ENCODE measurements at regions not wholly inside any gene's neighbourhood (a gene's known extent, or its start where the extent isn't known, plus 50 kb on each side); places are given as distances from the start of the nearest gene placed in this dataset.

DNA sequence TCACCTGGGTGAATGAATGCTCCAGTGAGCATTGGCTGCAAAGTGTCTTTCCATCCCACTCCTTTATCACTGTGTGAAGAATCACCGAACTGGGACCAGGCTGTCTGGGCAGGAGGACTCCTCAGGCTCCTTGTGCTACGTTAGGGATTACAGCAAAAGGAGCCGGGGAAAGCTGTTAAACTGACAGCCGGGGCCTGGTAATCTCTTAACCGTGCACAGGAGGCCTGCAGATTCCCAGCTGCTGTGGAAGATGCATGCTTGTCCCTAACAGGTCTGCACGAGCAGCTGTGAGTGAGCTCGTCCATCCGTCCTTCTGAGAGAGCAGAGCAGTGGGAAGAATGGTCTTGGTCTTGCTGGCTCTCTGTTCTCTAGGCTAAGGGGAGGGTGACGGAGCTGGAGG, 231.5 kb downstream of the AACS start:
- peaks cover 17% of the 10 kb centered on the region for H3K4me1 Mint-ChIP-seq
- Histone ChIP-seq H3K4me3 (no peak overlapping the region), H3K79me2 (replicated peaks; ENCODE audit: insufficient read depth) (peaks cover 13% of the 10 kb centered on the region; the same call in 1 of the 2 replicates), H4K20me1 (replicated peaks; ENCODE audit: insufficient read depth) (peaks cover 7% of the 10 kb centered on the region), H3F3A (replicated peaks; ENCODE audit: low read depth) (no peaks in the 10 kb centered on the region), H3K4me1 (ENCODE audit: insufficient read depth) (peaks cover 6% of the 10 kb centered on the region), H2AFZ (no peak overlapping the region), H3K27me3 (ENCODE audit: insufficient read depth) (no peaks in the 10 kb centered on the region), H3K36me3 (ENCODE audit: insufficient read depth) (no peaks in the 10 kb centered on the region), H3K9me2 (ENCODE audit: insufficient read depth) (no peaks in the 10 kb centered on the region), H3K27ac (ENCODE audit: low read depth) (no peak overlapping the region), H3K4me2 (no peak overlapping the region)
- H3K4me3 Mint-ChIP-seq: no peak overlapping the region
- ATAC-seq: no peak
- H3K36me3 Mint-ChIP-seq (ENCODE audit: low read depth): peaks cover 35% of the 10 kb centered on the region
- H3K27me3 Mint-ChIP-seq (ENCODE audit: insufficient read depth, low read depth, poor library complexity): peaks cover 16% of the 10 kb centered on the region
- peaks cover 3% of the 10 kb centered on the region; the same call in 1 of the 3 replicates for H3K9me3 Mint-ChIP-seq
- DNase-seq (ENCODE audit: low spot score): no peak
- H3K27ac Mint-ChIP-seq: no peak overlapping the region
- TF ChIP-seq STAT1 (IDR thresholded peaks at IDR 0.05; ENCODE audit: unreplicated experiment): no peak
- TF ChIP-seq, protein P1, sequence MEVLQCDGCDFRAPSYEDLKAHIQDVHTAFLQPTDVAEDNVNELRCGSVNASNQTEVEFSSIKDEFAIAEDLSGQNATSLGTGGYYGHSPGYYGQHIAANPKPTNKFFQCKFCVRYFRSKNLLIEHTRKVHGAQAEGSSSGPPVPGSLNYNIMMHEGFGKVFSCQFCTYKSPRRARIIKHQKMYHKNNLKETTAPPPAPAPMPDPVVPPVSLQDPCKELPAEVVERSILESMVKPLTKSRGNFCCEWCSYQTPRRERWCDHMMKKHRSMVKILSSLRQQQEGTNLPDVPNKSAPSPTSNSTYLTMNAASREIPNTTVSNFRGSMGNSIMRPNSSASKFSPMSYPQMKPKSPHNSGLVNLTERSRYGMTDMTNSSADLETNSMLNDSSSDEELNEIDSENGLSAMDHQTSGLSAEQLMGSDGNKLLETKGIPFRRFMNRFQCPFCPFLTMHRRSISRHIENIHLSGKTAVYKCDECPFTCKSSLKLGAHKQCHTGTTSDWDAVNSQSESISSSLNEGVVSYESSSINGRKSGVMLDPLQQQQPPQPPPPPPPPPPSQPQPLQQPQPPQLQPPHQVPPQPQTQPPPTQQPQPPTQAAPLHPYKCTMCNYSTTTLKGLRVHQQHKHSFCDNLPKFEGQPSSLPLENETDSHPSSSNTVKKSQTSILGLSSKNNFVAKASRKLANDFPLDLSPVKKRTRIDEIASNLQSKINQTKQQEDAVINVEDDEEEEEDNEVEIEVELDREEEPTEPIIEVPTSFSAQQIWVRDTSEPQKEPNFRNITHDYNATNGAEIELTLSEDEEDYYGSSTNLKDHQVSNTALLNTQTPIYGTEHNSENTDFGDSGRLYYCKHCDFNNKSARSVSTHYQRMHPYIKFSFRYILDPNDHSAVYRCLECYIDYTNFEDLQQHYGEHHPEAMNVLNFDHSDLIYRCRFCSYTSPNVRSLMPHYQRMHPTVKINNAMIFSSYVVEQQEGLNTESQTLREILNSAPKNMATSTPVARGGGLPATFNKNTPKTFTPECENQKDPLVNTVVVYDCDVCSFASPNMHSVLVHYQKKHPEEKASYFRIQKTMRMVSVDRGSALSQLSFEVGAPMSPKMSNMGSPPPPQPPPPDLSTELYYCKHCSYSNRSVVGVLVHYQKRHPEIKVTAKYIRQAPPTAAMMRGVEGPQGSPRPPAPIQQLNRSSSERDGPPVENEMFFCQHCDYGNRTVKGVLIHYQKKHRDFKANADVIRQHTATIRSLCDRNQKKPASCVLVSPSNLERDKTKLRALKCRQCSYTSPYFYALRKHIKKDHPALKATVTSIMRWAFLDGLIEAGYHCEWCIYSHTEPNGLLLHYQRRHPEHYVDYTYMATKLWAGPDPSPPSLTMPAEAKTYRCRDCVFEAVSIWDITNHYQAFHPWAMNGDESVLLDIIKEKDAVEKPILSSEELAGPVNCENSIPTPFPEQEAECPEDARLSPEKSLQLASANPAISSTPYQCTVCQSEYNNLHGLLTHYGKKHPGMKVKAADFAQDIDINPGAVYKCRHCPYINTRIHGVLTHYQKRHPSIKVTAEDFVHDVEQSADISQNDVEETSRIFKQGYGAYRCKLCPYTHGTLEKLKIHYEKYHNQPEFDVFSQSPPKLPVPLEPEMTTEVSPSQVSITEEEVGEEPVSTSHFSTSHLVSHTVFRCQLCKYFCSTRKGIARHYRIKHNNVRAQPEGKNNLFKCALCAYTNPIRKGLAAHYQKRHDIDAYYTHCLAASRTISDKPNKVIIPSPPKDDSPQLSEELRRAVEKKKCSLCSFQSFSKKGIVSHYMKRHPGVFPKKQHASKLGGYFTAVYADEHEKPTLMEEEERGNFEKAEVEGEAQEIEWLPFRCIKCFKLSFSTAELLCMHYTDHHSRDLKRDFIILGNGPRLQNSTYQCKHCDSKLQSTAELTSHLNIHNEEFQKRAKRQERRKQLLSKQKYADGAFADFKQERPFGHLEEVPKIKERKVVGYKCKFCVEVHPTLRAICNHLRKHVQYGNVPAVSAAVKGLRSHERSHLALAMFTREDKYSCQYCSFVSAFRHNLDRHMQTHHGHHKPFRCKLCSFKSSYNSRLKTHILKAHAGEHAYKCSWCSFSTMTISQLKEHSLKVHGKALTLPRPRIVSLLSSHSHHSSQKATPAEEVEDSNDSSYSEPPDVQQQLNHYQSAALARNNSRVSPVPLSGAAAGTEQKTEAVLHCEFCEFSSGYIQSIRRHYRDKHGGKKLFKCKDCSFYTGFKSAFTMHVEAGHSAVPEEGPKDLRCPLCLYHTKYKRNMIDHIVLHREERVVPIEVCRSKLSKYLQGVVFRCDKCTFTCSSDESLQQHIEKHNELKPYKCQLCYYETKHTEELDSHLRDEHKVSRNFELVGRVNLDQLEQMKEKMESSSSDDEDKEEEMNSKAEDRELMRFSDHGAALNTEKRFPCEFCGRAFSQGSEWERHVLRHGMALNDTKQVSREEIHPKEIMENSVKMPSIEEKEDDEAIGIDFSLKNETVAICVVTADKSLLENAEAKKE (CRISPR knock-in tag; IDR thresholded peaks at IDR 0.05): no peak
- no peak for TF ChIP-seq ZNF114 (CRISPR knock-in tag; IDR thresholded peaks at IDR 0.05)
- no peak for TF ChIP-seq ZNF331 (CRISPR knock-in tag; IDR thresholded peaks at IDR 0.05; ENCODE audit: low read depth)
- TF ChIP-seq EZH2 (IDR thresholded peaks at IDR 0.05; ENCODE audit: low read depth, unreplicated experiment): no peak
- TF ChIP-seq, protein P2, sequence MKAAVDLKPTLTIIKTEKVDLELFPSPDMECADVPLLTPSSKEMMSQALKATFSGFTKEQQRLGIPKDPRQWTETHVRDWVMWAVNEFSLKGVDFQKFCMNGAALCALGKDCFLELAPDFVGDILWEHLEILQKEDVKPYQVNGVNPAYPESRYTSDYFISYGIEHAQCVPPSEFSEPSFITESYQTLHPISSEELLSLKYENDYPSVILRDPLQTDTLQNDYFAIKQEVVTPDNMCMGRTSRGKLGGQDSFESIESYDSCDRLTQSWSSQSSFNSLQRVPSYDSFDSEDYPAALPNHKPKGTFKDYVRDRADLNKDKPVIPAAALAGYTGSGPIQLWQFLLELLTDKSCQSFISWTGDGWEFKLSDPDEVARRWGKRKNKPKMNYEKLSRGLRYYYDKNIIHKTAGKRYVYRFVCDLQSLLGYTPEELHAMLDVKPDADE (IDR thresholded peaks at IDR 0.05): no peak
- TF ChIP-seq NANOG (IDR thresholded peaks at IDR 0.05; ENCODE audit: borderline replicate concordance): no peak
- no peak for TF ChIP-seq CREB1 (CRISPR knock-in tag; IDR thresholded peaks at IDR 0.05; ENCODE audit: low read depth)
- TF ChIP-seq EZH2phosphoT487 (IDR thresholded peaks at IDR 0.05; ENCODE audit: unreplicated experiment): no peak
- TF ChIP-seq, protein P3, sequence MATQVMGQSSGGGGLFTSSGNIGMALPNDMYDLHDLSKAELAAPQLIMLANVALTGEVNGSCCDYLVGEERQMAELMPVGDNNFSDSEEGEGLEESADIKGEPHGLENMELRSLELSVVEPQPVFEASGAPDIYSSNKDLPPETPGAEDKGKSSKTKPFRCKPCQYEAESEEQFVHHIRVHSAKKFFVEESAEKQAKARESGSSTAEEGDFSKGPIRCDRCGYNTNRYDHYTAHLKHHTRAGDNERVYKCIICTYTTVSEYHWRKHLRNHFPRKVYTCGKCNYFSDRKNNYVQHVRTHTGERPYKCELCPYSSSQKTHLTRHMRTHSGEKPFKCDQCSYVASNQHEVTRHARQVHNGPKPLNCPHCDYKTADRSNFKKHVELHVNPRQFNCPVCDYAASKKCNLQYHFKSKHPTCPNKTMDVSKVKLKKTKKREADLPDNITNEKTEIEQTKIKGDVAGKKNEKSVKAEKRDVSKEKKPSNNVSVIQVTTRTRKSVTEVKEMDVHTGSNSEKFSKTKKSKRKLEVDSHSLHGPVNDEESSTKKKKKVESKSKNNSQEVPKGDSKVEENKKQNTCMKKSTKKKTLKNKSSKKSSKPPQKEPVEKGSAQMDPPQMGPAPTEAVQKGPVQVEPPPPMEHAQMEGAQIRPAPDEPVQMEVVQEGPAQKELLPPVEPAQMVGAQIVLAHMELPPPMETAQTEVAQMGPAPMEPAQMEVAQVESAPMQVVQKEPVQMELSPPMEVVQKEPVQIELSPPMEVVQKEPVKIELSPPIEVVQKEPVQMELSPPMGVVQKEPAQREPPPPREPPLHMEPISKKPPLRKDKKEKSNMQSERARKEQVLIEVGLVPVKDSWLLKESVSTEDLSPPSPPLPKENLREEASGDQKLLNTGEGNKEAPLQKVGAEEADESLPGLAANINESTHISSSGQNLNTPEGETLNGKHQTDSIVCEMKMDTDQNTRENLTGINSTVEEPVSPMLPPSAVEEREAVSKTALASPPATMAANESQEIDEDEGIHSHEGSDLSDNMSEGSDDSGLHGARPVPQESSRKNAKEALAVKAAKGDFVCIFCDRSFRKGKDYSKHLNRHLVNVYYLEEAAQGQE (IDR thresholded peaks at IDR 0.05; ENCODE audit: unreplicated experiment): no peak
- TF ChIP-seq JUNB (IDR thresholded peaks at IDR 0.05; ENCODE audit: unreplicated experiment): no peak
- TF ChIP-seq, protein P4, sequence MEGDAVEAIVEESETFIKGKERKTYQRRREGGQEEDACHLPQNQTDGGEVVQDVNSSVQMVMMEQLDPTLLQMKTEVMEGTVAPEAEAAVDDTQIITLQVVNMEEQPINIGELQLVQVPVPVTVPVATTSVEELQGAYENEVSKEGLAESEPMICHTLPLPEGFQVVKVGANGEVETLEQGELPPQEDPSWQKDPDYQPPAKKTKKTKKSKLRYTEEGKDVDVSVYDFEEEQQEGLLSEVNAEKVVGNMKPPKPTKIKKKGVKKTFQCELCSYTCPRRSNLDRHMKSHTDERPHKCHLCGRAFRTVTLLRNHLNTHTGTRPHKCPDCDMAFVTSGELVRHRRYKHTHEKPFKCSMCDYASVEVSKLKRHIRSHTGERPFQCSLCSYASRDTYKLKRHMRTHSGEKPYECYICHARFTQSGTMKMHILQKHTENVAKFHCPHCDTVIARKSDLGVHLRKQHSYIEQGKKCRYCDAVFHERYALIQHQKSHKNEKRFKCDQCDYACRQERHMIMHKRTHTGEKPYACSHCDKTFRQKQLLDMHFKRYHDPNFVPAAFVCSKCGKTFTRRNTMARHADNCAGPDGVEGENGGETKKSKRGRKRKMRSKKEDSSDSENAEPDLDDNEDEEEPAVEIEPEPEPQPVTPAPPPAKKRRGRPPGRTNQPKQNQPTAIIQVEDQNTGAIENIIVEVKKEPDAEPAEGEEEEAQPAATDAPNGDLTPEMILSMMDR (conservative IDR thresholded peaks at IDR 0.05; ENCODE audit: low read depth in 2 of 2): no peak
- no peak for TF ChIP-seq POLR2AphosphoS5 (IDR thresholded peaks at IDR 0.05; ENCODE audit: low read depth)
